ENCODE measurements at regions not wholly inside any gene's neighbourhood (a gene's known extent, or its start where the extent isn't known, plus 50 kb on each side); places are given as distances from the start of the nearest gene placed in this dataset.

- no peaks in the 10 kb centered on the region for H3K36me3 ChIP-seq (ENCODE audit: insufficient read depth, low read length)
- H2AFZ ChIP-seq (ENCODE audit: low read depth, low read length): no peak overlapping the region
- no peak overlapping the region for H3K4me3 ChIP-seq (ENCODE audit: low read length)
- H3K27ac ChIP-seq (ENCODE audit: low read length): no peak overlapping the region
- no peaks in the 10 kb centered on the region for H3F3A ChIP-seq (ENCODE audit: insufficient read depth, low read length, poor library complexity, severe bottlenecking)
- TF ChIP-seq SMC3 (conservative IDR thresholded peaks at IDR 0.05; ENCODE audit: poor library complexity) (no peak), CTCF (IDR thresholded peaks at IDR 0.05; ENCODE audit: poor library complexity, severe bottlenecking) (no peak), REST (IDR thresholded peaks at IDR 0.05; ENCODE audit: borderline replicate concordance) (no peak), MXI1 (conservative IDR thresholded peaks at IDR 0.05; ENCODE audit: poor library complexity, severe bottlenecking) (no peak), EP300 (conservative IDR thresholded peaks at IDR 0.05; ENCODE audit: poor library complexity, severe bottlenecking) (no peak), TAF1 (IDR thresholded peaks at IDR 0.05; ENCODE audit: low read depth) (no peak), RAD21 (conservative IDR thresholded peaks at IDR 0.05) (no peak), POLR2AphosphoS5 (IDR thresholded peaks at IDR 0.05) (no peak), EZH2 (IDR thresholded peaks at IDR 0.05; ENCODE audit: borderline replicate concordance, insufficient read depth, low read length, poor library complexity, severe bottlenecking) (no peak)
- no peaks in the 10 kb centered on the region for H3K79me2 ChIP-seq (replicated peaks; ENCODE audit: insufficient read depth, low read length)
- H3K4me2 ChIP-seq (ENCODE audit: low read length): no peak overlapping the region
- peaks cover 29% of the 10 kb centered on the region for H3K27me3 ChIP-seq (ENCODE audit: insufficient read depth, low read depth, low read length)
- no peaks in the 10 kb centered on the region for H3K9me3 ChIP-seq (ENCODE audit: low read length)
- H3K9ac ChIP-seq (ENCODE audit: low read length): no peak overlapping the region
- no peaks in the 10 kb centered on the region for H4K20me1 ChIP-seq (ENCODE audit: insufficient read depth)
- no peaks in the 10 kb centered on the region for H3K9me2 ChIP-seq (ENCODE audit: insufficient read depth, low read length)
Observed at GRCh38 chr4:3877236-3877635, 111.1 kb downstream of the ADRA2C start.

- H4K20me1 ChIP-seq (ENCODE audit: insufficient read depth): no peaks in the 10 kb centered on the region
- H2AFZ ChIP-seq (ENCODE audit: low read depth, low read length): no peak overlapping the region
- no peak for TF ChIP-seq SMC3 (conservative IDR thresholded peaks at IDR 0.05; ENCODE audit: poor library complexity)
- TF ChIP-seq CTCF (IDR thresholded peaks at IDR 0.05; ENCODE audit: poor library complexity, severe bottlenecking): no peak
- no peak for TF ChIP-seq RAD21 (conservative IDR thresholded peaks at IDR 0.05)
- TF ChIP-seq TAF1 (IDR thresholded peaks at IDR 0.05; ENCODE audit: low read depth): no peak
- no peak for TF ChIP-seq POLR2AphosphoS5 (IDR thresholded peaks at IDR 0.05)
- TF ChIP-seq REST (IDR thresholded peaks at IDR 0.05; ENCODE audit: borderline replicate concordance): no peak
- no peak for TF ChIP-seq MXI1 (conservative IDR thresholded peaks at IDR 0.05; ENCODE audit: poor library complexity, severe bottlenecking)
- H3K27me3 ChIP-seq (ENCODE audit: insufficient read depth, low read depth, low read length): peaks cover 23% of the 10 kb centered on the region
- H3K27ac ChIP-seq (ENCODE audit: low read length): no peak overlapping the region
- H3K36me3 ChIP-seq (ENCODE audit: insufficient read depth, low read length): no peaks in the 10 kb centered on the region
- H3K9me2 ChIP-seq (ENCODE audit: insufficient read depth, low read length): no peaks in the 10 kb centered on the region
- no peak overlapping the region for H3K9ac ChIP-seq (ENCODE audit: low read length)
- H3K4me3 ChIP-seq (ENCODE audit: low read length): no peak overlapping the region
- H3K79me2 ChIP-seq (replicated peaks; ENCODE audit: insufficient read depth, low read length): no peaks in the 10 kb centered on the region
- no peaks in the 10 kb centered on the region for H3F3A ChIP-seq (ENCODE audit: insufficient read depth, low read length, poor library complexity, severe bottlenecking)
- no peak overlapping the region for H3K4me2 ChIP-seq (ENCODE audit: low read length)
- no peaks in the 10 kb centered on the region for H3K9me3 ChIP-seq (ENCODE audit: low read length)
Observed at GRCh38 chr4:3877868-3878267, 111.7 kb downstream of the ADRA2C start.
